22Rv1 (cell line): ENCODE measurements at regions not wholly inside any gene's neighbourhood (a gene's known extent, or its start where the extent isn't known, plus 50 kb on each side); places are given as distances from the start of the nearest gene placed in this dataset.

ENCODE experiments used
- CTCF ChIP-seq: fragments of 450-650 bp; IDR thresholded peaks from 2 replicates; pipeline ENCODE4 v1.5.1; 2017; ENCODE audit warnings: mild to moderate bottlenecking
- ZFX ChIP-seq: fragments of 450-650 bp; IDR thresholded peaks from 2 replicates; pipeline ENCODE4 v1.6.1; 2017; ENCODE audit warnings: antibody characterized with exemption, borderline replicate concordance

GRCh38 chr10:37549054-37549453 is 308.4 kb downstream of the ZNF248 start:
- TF ChIP-seq CTCF (no peak), ZFX (no peak)
